DOHH2 (cell line): ENCODE measurements at regions not wholly inside any gene's neighbourhood (a gene's known extent, or its start where the extent isn't known, plus 50 kb on each side); places are given as distances from the start of the nearest gene placed in this dataset.

Source experiments
- H3F3A ChIP-seq: fragments of 200-600 bp; sonication (generic), shearing (Covaris generic); 2 replicates; pipeline ENCODE4 v1.6.0; 2016; ENCODE audit warnings: antibody characterized with exemption, mild to moderate bottlenecking; ENCODE audit not compliant: control insufficient read depth, insufficient read depth
- H3K27ac ChIP-seq: fragments of 200-600 bp; sonication (generic); 2 replicates; pipeline ENCODE4 v1.5.1; 2014; ENCODE audit warnings: low read depth, mild to moderate bottlenecking, low read length, moderate library complexity
- H3K27me3 ChIP-seq: fragments of 200-600 bp; sonication (generic); 2 replicates; pipeline ENCODE4 v1.6.1; 2014; ENCODE audit warnings: mild to moderate bottlenecking, low read length, mixed read lengths; ENCODE audit not compliant: control insufficient read depth
- H3K36me3 ChIP-seq: fragments of 200-600 bp; sonication (generic); 2 replicates; pipeline ENCODE4 v1.6.1; 2014; ENCODE audit warnings: mild to moderate bottlenecking, low read length, moderate library complexity, mixed read lengths; ENCODE audit not compliant: control insufficient read depth
- H3K4me1 ChIP-seq: fragments of 200-600 bp; sonication (generic); 2 replicates; pipeline ENCODE4 v1.6.1; 2014; ENCODE audit warnings: mild to moderate bottlenecking, low read length, mixed read lengths; ENCODE audit not compliant: control insufficient read depth
- H3K4me2 ChIP-seq: fragments of 200-600 bp; sonication (generic); 2 replicates; pipeline ENCODE4 v1.6.0; 2014; ENCODE audit warnings: mild to moderate bottlenecking, low read length, moderate library complexity
- H3K4me3 ChIP-seq: fragments of 200-600 bp; sonication (generic); 2 replicates; pipeline ENCODE4 v1.5.1; 2014; ENCODE audit warnings: mild to moderate bottlenecking, low read length, mixed read lengths
- H3K79me2 ChIP-seq: fragments of 200-600 bp; sonication (generic); 2 replicates; pipeline ENCODE4 v1.6.1; 2014; ENCODE audit warnings: mild to moderate bottlenecking, low read length, mixed read lengths; ENCODE audit not compliant: control insufficient read depth
- H3K9me2 ChIP-seq: fragments of 200-600 bp; sonication (generic); replicated peaks from 2 replicates; pipeline ENCODE4 v1.6.1; 2014; ENCODE audit warnings: mild to moderate bottlenecking, low read length, mixed read lengths; ENCODE audit not compliant: control insufficient read depth
- H3K9me3 ChIP-seq: fragments of 200-600 bp; sonication (generic); 2 replicates; pipeline ENCODE4 v1.6.1; 2014; ENCODE audit warnings: antibody characterized with exemption, low read length, mixed read lengths; ENCODE audit not compliant: control insufficient read depth, insufficient read depth
- H4K20me1 ChIP-seq: fragments of 200-600 bp; sonication (generic); 2 replicates; pipeline ENCODE4 v1.6.0; 2014; ENCODE audit warnings: low read depth, mild to moderate bottlenecking, antibody characterized with exemption, low read length, moderate library complexity; ENCODE audit not compliant: control insufficient read depth, insufficient read depth
- EZH2phosphoT487 ChIP-seq: fragments of 200-600 bp; sonication (generic); IDR thresholded peaks from 2 replicates; pipeline ENCODE4 v1.6.1; 2017; ENCODE audit warnings: borderline replicate concordance, mild to moderate bottlenecking, antibody characterized with exemption, low read length, moderate library complexity, mixed read lengths
- TF ChIP-seq, protein P1 (sequence below): fragments of 200-600 bp; sonication (generic); IDR thresholded peaks from one replicate; pipeline ENCODE4 v1.5.1; 2014; ENCODE audit warnings: antibody characterized with exemption, mild to moderate bottlenecking, low read depth, low read length; ENCODE audit not compliant: poor library complexity, severe bottlenecking

GRCh38 chr5:155104441-155104840 lies 90.9 kb downstream of the KIF4B start:
- H3K9me3 ChIP-seq = no peaks in the 10 kb centered on the region
- no peaks in the 10 kb centered on the region for H3K79me2 ChIP-seq
- H3K4me1 ChIP-seq = no peaks in the 10 kb centered on the region
- H3K9me2 ChIP-seq = no peaks in the 10 kb centered on the region
- H3K4me2 ChIP-seq = no peak overlapping the region
- no peak overlapping the region for H3K4me3 ChIP-seq
- H3K27ac ChIP-seq = no peak overlapping the region
- no peaks in the 10 kb centered on the region for H3F3A ChIP-seq
- no peaks in the 10 kb centered on the region for H3K27me3 ChIP-seq
- TF ChIP-seq, protein P1, sequence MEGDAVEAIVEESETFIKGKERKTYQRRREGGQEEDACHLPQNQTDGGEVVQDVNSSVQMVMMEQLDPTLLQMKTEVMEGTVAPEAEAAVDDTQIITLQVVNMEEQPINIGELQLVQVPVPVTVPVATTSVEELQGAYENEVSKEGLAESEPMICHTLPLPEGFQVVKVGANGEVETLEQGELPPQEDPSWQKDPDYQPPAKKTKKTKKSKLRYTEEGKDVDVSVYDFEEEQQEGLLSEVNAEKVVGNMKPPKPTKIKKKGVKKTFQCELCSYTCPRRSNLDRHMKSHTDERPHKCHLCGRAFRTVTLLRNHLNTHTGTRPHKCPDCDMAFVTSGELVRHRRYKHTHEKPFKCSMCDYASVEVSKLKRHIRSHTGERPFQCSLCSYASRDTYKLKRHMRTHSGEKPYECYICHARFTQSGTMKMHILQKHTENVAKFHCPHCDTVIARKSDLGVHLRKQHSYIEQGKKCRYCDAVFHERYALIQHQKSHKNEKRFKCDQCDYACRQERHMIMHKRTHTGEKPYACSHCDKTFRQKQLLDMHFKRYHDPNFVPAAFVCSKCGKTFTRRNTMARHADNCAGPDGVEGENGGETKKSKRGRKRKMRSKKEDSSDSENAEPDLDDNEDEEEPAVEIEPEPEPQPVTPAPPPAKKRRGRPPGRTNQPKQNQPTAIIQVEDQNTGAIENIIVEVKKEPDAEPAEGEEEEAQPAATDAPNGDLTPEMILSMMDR = no peak
- no peak for TF ChIP-seq EZH2phosphoT487
- H3K36me3 ChIP-seq = no peaks in the 10 kb centered on the region
- H4K20me1 ChIP-seq = no peaks in the 10 kb centered on the region

- Histone ChIP-seq H3F3A (no peaks in the 10 kb centered on the region), H3K27me3 (no peaks in the 10 kb centered on the region), H3K9me3 (no peaks in the 10 kb centered on the region), H3K79me2 (no peaks in the 10 kb centered on the region), H3K4me2 (no peak overlapping the region), H3K27ac (no peak overlapping the region), H3K9me2 (no peaks in the 10 kb centered on the region), H3K4me1 (no peaks in the 10 kb centered on the region), H3K36me3 (no peaks in the 10 kb centered on the region), H3K4me3 (no peak overlapping the region), H4K20me1 (no peaks in the 10 kb centered on the region)
- no peak for TF ChIP-seq EZH2phosphoT487
- TF ChIP-seq, protein P1 = no peak
Observed at GRCh38 chr5:155106221-155106620, 92.7 kb downstream of the KIF4B start.

DNA sequence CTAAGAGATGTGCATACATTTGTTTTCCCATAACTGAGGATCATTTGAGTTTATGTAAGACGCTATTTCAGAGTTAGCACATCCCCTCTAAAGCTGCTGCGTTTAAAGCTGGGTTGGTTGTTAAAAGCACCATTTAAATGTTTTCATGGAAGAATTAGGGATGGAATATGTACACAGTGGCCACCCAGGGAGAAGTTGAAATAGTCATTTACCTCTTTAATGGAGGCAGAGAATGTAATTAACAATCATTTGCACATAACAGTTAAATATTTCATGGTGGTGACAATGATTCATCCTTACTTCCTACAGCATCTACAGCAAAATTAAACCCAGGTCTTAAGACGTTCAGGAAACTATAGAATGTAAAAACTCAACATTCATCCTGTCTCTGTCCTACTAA lies 100.3 kb downstream of the KIF4B start:
- H3F3A ChIP-seq = no peaks in the 10 kb centered on the region
- H3K9me2 ChIP-seq = no peaks in the 10 kb centered on the region
- no peaks in the 10 kb centered on the region for H3K9me3 ChIP-seq
- no peaks in the 10 kb centered on the region for H3K27me3 ChIP-seq
- TF ChIP-seq, protein P1 = no peak
- no peak for TF ChIP-seq EZH2phosphoT487
- H3K4me1 ChIP-seq = no peaks in the 10 kb centered on the region
- no peak overlapping the region for H3K4me3 ChIP-seq
- no peak overlapping the region for H3K27ac ChIP-seq
- no peaks in the 10 kb centered on the region for H3K79me2 ChIP-seq
- no peaks in the 10 kb centered on the region for H3K36me3 ChIP-seq
- no peak overlapping the region for H3K4me2 ChIP-seq
- H4K20me1 ChIP-seq = no peaks in the 10 kb centered on the region

DNA sequence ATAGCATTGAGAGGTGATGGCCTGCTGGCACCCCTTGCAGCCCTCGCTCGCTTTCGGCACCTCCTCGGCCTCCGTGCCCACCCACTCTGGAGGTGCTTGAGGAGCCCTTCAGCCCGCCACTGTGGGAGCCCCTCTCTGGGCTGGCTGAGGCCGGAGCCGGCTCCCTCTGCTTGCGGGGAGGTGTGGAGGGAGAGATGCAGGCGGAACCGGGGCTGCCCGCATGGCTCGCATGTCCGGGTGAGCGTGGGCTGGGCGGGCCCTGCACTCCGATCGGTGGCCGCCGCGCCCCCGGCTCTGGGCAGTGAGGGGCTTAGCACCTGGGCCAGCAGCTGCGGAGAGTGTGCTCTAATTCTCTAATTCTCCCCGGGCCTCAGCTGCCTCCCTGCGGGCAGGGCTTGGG lies 101.1 kb downstream of the KIF4B start:
- Histone ChIP-seq H3F3A (no peaks in the 10 kb centered on the region), H3K9me3 (no peaks in the 10 kb centered on the region)
- TF ChIP-seq, protein P1 = no peak
- no peak for TF ChIP-seq EZH2phosphoT487

More for the DNA sequence above, 101.1 kb downstream of the KIF4B start:
- Histone ChIP-seq H3K4me1 (no peaks in the 10 kb centered on the region), H3K27ac (no peak overlapping the region), H3K4me2 (no peak overlapping the region), H3K27me3 (no peaks in the 10 kb centered on the region), H3K9me2 (no peaks in the 10 kb centered on the region), H3K36me3 (no peaks in the 10 kb centered on the region), H4K20me1 (no peaks in the 10 kb centered on the region), H3K4me3 (no peak overlapping the region), H3K79me2 (no peaks in the 10 kb centered on the region)
